ENCODE measurements at regions not wholly inside any gene's neighbourhood (a gene's known extent, or its start where the extent isn't known, plus 50 kb on each side); places are given as distances from the start of the nearest gene placed in this dataset.
"Not testable (repeated sequence)": the region's sequence is repeated elsewhere in the genome, so short reads cannot be mapped to it uniquely, and the experiment has no call there.

- no peaks in the 10 kb centered on the region for H3K9me3 Mint-ChIP-seq (ENCODE audit: unreplicated experiment)
- TF ChIP-seq CTCF (IDR thresholded peaks at IDR 0.05; ENCODE audit: unreplicated experiment): no peak
- H3K27me3 Mint-ChIP-seq (ENCODE audit: unreplicated experiment): no peaks in the 10 kb centered on the region
- DNase-seq (ENCODE audit: low spot score): no peak
- no peak overlapping the region for H3K4me3 Mint-ChIP-seq (ENCODE audit: unreplicated experiment)
- no peaks in the 10 kb centered on the region for H3K36me3 Mint-ChIP-seq (ENCODE audit: low read depth, unreplicated experiment)
- no peak overlapping the region for H3K27ac Mint-ChIP-seq (ENCODE audit: unreplicated experiment)
- no peaks in the 10 kb centered on the region for H3K4me1 Mint-ChIP-seq (ENCODE audit: unreplicated experiment)
Observed at GRCh38 chrX:7343181-7343580, 195.2 kb upstream of the PUDP start.

GRCh38 chrX:7335816-7336362 lies 187.9 kb upstream of the PUDP start:
- not testable (repeated sequence) for H3K4me3 Mint-ChIP-seq (ENCODE audit: unreplicated experiment); H3K9me3 Mint-ChIP-seq (ENCODE audit: unreplicated experiment); H3K27me3 Mint-ChIP-seq (ENCODE audit: unreplicated experiment); H3K27ac Mint-ChIP-seq (ENCODE audit: unreplicated experiment); H3K4me1 Mint-ChIP-seq (ENCODE audit: unreplicated experiment); DNase-seq (ENCODE audit: low spot score); H3K36me3 Mint-ChIP-seq (ENCODE audit: low read depth, unreplicated experiment)

- H3K27me3 Mint-ChIP-seq (ENCODE audit: unreplicated experiment): peaks cover 3% of the 10 kb centered on the region
- DNase-seq (ENCODE audit: low spot score): no peak
- peaks cover 6% of the 10 kb centered on the region for H3K4me1 Mint-ChIP-seq (ENCODE audit: unreplicated experiment)
- no peaks in the 10 kb centered on the region for H3K9me3 Mint-ChIP-seq (ENCODE audit: unreplicated experiment)
- H3K4me3 Mint-ChIP-seq (ENCODE audit: unreplicated experiment): no peak overlapping the region
- H3K27ac Mint-ChIP-seq (ENCODE audit: unreplicated experiment): no peak overlapping the region
- TF ChIP-seq CTCF (IDR thresholded peaks at IDR 0.05; ENCODE audit: unreplicated experiment): no peak
- H3K36me3 Mint-ChIP-seq (ENCODE audit: low read depth, unreplicated experiment): peaks cover 4% of the 10 kb centered on the region
Observed at GRCh38 chrX:7334253-7334935, 186.4 kb upstream of the PUDP start.

- DNase-seq (ENCODE audit: low spot score): no peak
- H3K36me3 Mint-ChIP-seq (ENCODE audit: low read depth, unreplicated experiment): peaks cover 4% of the 10 kb centered on the region
- H3K27ac Mint-ChIP-seq (ENCODE audit: unreplicated experiment): no peak overlapping the region
- peaks cover 3% of the 10 kb centered on the region for H3K27me3 Mint-ChIP-seq (ENCODE audit: unreplicated experiment)
- H3K4me1 Mint-ChIP-seq (ENCODE audit: unreplicated experiment): peaks cover 11% of the 10 kb centered on the region
- no peaks in the 10 kb centered on the region for H3K9me3 Mint-ChIP-seq (ENCODE audit: unreplicated experiment)
- TF ChIP-seq CTCF (IDR thresholded peaks at IDR 0.05; ENCODE audit: unreplicated experiment): no peak
- H3K4me3 Mint-ChIP-seq (ENCODE audit: unreplicated experiment): no peak overlapping the region
Observed at GRCh38 chrX:7330971-7331746, 183.2 kb upstream of the PUDP start.

GRCh38 chrX:7330556-7330955 lies 182.6 kb upstream of the PUDP start:
- H3K27me3 Mint-ChIP-seq (ENCODE audit: unreplicated experiment): peaks cover 3% of the 10 kb centered on the region
- no peak overlapping the region for H3K4me3 Mint-ChIP-seq (ENCODE audit: unreplicated experiment)
- no peak for DNase-seq (ENCODE audit: low spot score)
- peaks cover 13% of the 10 kb centered on the region for H3K4me1 Mint-ChIP-seq (ENCODE audit: unreplicated experiment)
- TF ChIP-seq CTCF (IDR thresholded peaks at IDR 0.05; ENCODE audit: unreplicated experiment): no peak
- H3K9me3 Mint-ChIP-seq (ENCODE audit: unreplicated experiment): no peaks in the 10 kb centered on the region
- peaks cover 4% of the 10 kb centered on the region for H3K36me3 Mint-ChIP-seq (ENCODE audit: low read depth, unreplicated experiment)
- H3K27ac Mint-ChIP-seq (ENCODE audit: unreplicated experiment): no peak overlapping the region

All from endothelial cell (in vitro differentiated cells).